Spleen (tissue), 7 donors: ENCODE measurements at regions not wholly inside any gene's neighbourhood (a gene's known extent, or its start where the extent isn't known, plus 50 kb on each side); places are given as distances from the start of the nearest gene placed in this dataset.

Source experiments
- POLR2A ChIP-seq, 3 donors: fragments of 450-650 bp; IDR thresholded peaks; one replicate each; pipeline ENCODE4 v1.5.1; 2017; ENCODE audit warnings: antibody characterized with exemption in 3 of 3, mild to moderate bottlenecking in 1 of 3
- POLR2AphosphoS5 ChIP-seq, 3 donors: sonication (generic); formaldehyde crosslinking; IDR thresholded peaks; one replicate each; pipeline ENCODE4 v1.5.1; 2017; ENCODE audit warnings: antibody characterized with exemption in 3 of 3
- TF ChIP-seq, protein P1 (sequence below), 11 experiments: fragments of 200-600 bp in 7 of 11; fragments of 450-650 bp in 4 of 11; sonication (generic) in 4 of 11; IDR thresholded peaks in 8 of 11; conservative IDR thresholded peaks in 3 of 11; 1 replicate in 7 of 11; 2 replicates in 4 of 11; pipeline versions ENCODE4 v1.4.0 to v1.8.0; 2016 to 2021; ENCODE audit warnings: antibody characterized with exemption in 11 of 11, inconsistent platforms in 4 of 11, mild to moderate bottlenecking in 1 of 11
- donor health status: DM: no; HTN: no; CAD: no; lungs with moderate emphysema.
- donor health status: DM: no; HTN: no; CAD: no.
- donor health status: DM: no; HTN: no; CAD: no.

DNA sequence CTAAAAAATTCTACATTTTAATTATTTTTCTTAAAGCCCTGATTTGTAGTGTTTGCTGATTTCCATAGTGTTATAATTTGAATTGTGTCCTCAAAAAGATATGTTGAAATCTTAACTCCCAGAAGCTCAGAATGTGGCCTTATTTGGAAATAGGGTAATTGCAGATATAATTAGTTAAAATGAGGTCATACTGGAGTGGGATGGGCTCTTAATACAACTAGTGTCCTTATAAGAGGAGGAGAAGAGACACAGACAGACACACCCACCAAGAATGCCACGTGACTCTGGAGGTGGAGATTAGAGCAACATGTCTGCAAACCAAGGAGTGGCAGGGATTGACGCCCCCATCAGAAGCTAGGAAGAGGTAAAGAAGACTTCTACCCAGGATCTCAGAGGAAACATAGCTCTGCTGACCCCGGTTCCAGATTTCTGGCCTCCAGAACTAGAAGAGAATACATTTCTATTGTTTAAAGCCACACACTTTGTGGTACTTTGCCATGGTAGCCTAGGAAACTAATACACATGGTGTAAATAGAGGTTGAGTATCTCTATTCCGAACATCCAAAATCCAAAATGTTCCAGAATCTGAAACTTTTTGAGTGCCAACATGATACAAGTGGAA lies 70.5 kb upstream of the IRF2 start:
- TF ChIP-seq, protein P1, sequence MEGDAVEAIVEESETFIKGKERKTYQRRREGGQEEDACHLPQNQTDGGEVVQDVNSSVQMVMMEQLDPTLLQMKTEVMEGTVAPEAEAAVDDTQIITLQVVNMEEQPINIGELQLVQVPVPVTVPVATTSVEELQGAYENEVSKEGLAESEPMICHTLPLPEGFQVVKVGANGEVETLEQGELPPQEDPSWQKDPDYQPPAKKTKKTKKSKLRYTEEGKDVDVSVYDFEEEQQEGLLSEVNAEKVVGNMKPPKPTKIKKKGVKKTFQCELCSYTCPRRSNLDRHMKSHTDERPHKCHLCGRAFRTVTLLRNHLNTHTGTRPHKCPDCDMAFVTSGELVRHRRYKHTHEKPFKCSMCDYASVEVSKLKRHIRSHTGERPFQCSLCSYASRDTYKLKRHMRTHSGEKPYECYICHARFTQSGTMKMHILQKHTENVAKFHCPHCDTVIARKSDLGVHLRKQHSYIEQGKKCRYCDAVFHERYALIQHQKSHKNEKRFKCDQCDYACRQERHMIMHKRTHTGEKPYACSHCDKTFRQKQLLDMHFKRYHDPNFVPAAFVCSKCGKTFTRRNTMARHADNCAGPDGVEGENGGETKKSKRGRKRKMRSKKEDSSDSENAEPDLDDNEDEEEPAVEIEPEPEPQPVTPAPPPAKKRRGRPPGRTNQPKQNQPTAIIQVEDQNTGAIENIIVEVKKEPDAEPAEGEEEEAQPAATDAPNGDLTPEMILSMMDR (IDR thresholded peaks at IDR 0.05 in 8 of 11, conservative IDR thresholded peaks at IDR 0.05 in 3 of 11), result no peak
- TF ChIP-seq POLR2AphosphoS5 (IDR thresholded peaks at IDR 0.05), result no peak
- no peak for TF ChIP-seq POLR2A (IDR thresholded peaks at IDR 0.05)
